GM19328 (cell line): ENCODE measurements at regions not wholly inside any gene's neighbourhood (a gene's known extent, or its start where the extent isn't known, plus 50 kb on each side); places are given as distances from the start of the nearest gene placed in this dataset.
"Not testable (repeated sequence)": the region's sequence is repeated elsewhere in the genome, so short reads cannot be mapped to it uniquely, and the experiment has no call there.

Source experiments
- ATAC-seq: cut with Tn5 transposase; IDR thresholded peaks from one replicate; pipeline ENCODE4 v1.9.1; 2021; ENCODE audit warnings: mild to moderate bottlenecking, moderate library complexity; ENCODE audit not compliant: unreplicated experiment

DNA sequence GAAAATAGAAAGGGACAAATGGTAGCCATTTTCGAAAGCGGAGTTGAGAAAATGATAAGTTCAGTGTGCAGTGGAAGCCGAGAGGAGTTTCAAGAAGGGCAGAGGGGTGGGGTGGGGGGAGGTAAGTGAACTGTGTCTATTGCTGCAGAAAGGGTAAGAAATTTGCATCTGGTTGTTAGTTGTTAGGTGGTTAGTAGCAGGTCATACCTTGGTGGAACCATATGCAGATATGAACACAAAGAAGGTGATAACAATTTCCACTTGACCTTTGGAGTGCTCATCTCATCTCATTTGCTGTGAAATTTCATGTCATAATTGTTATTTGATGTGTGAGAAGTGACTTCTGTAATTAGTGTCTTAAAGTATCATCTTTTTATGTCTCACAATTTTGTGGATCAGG is 288.2 kb downstream of the QKI start:
- ATAC-seq, result no peak

DNA sequence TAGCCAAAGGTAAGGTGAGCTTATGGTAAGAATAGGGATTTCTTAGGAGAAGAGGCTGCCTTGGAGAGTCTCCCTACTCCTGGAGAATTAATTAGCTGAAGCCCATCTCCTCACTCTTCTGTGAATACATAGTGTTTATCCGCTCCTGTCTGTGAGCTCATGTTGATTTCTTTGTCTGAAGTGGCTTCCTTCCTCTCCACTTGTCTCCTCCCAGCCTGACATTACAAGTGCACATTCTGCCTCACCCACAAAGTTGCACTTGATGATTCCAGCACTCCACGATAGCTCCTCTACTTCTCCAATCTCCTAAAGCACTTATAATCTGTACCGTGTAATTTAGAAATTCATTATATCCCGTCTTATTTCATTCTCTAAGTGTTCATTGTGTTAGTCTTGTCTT is 287.2 kb downstream of the QKI start:
- ATAC-seq, result no peak

DNA sequence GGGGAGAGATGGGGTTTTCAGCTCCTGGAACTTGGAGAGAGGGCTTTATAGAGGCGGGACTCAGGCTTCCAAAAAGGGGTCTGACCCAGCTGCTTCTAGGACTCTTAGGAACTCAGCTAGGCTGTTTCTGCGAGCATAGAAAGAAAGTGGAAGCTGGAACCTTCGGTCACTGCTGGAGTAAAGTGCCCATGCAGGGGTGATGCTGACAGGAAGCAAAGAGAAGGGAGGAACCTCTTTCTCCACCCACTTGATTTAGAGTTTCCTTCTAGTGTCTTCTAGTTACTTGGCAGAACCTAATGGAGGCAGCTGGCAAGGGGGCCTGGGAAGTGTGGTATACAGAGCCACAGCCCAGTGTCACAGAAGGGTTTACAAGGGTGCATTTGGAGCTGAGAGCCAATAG is 283.6 kb downstream of the QKI start:
- no peak for ATAC-seq

DNA sequence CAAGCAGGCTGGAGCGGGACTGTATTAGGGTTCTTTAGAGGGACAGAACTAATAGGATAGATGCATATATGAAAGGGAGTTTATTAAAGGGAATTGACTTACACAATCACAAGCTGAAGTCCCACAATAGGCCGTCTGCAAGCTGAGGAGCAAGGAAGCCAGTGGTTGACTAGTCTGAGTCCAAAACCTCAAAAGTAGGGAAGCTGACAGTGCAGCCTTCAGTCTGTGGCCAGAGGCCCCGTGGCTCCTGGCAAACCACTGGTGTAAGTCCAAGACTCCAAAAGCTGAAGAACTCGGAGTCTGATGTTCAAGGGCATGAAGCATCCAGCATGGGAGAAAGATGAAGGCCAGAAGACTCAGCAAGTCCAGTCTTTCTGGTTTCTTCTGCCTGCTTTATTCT is 281.8 kb downstream of the QKI start:
- not testable (repeated sequence) for ATAC-seq

DNA sequence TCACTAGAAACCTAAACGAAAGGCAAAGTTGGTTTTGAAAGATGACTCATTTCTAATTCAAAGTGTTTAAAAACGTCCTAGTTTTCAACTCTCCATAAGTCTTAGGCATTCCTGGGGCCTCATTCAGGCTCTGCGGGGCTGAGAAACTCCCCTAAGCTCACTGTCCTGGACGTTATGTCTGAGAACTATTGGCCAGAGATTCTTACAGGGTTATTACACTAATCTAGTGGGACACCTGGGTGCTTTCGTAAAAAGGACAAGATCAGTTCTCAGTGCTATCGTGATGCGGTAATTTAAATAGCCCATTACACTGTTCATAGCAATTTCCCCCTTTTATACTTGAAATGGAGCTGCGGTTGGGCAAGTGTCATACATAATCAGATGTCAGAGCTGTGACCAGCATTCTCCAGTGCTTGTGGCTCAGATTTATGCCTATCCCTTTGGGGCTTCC is 280.9 kb downstream of the QKI start:
- no peak for ATAC-seq

DNA sequence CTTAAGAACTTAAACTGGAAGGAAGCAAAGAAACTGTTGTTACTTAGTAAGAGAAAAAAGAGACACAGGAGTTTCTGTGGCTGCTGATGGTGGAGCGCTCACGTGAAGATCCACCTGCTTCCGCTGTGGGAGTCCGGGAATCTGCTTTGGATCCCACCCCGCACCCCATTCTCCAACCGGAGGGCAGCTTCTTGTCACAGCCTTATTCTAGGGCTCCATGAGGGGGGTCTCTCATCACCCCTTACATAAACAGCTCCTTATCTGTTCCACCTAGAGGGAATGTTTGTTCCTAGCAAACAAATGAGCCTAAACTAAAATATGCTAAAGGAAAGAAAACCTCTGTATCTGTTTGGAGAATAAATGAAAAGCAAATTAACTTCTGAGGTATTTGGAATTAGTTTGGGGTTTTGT is 280.5 kb downstream of the QKI start:
- ATAC-seq, result no peak

DNA sequence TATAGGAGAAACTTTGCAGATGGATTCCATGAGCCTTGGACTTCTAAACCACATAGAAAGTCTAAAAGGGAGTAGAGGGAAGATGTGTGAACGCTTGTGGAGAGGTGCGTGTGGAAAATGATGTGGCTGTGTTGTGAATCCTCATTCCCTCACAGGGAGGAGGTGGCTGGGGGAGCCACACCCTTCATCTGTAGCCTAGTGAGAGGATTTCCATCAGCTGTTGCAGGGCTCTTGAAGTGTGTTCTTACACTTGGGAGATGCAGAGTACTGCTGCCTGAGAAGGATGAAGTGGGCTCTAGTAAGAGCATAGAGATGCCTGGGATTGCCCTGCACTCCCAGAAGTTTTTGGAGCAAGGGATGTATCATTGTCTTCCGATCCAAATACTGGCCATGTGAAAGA is 279.6 kb downstream of the QKI start:
- ATAC-seq, result no peak

DNA sequence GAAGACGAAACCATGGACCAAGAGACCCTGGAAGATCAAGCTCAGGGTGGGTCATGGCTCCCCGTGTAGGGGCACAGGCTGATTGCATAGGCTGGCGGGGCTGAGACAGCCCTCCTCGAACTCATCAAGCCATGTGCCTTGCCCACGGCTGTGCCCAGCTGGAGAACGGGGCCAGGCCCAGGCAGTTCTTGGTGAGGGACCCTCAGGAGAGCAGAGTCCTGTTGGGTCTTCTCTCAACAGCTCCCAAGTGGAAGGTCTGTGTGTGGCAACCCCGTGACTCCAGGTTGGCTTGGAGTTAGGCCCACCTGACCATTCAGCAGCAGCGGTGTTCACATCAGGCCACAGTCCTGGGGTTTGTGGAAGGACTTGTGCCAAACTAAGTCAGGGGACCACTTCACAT is 276.5 kb downstream of the QKI start:
- ATAC-seq, result no peak

DNA sequence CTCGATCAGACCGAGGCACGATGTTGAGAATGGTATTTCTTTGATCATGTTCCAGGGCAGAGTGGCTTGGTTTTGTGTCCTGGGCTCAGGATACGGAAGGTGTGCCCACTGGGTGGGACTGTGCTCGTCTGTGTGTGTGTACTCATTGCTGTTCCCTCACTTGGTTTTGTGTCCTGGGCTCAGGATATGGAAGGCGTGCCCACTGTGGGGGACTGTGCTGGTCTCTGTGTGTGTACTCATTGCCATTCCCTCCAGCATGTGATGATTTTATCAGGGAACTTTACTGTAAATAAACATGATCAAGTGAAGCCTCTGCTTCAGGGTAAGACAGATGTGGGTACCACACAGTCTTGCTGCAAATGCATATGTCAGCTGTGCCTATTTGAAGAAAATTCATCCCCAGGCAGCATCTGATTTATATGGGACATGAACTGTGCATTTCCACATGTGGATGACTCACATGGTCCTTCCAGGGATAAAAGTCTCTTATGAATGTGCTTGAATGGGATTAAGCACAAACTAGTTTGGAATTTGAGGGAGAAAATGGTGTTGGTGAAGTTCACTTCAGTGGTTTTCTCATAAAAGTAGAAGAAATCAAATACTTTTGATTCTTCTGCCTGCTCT is 274.3 kb downstream of the QKI start:
- no peak for ATAC-seq

DNA sequence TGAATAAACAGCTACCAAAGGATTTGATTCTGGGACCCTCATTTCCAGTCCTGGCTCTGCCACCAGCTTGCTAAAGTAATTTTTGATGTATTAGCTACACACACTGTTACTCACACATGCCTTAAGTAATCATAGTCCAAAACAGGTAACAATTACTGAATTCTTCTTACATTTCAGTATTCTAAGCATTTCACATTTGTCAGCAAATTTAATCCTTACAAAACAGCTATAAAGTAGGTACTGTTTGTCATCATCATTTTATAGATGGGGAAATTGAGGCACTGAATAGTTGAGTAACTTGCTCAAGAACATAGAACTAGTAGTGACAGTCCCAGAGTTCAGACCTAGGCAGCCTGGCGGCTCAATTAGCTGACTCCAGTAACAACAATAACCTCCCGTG is 272.6 kb downstream of the QKI start:
- no peak for ATAC-seq

DNA sequence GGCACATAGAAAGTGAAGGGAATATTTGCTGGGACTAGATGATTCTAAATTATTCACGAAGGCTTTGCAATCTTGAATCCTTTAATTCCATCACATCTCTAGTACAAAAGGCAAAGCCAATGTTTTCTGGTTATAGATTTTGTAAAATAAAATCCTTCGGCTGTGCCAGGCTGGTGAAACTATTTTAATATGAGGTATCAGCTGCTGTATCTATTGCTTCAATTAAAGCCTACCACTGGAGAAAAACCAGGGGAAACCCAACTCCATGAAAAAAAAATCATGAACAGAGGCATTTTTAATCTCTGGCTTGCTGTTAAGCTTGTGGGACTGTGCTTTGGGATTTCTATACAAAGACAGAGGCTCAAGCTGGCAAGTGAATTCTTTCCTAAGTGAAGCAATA is 271.8 kb downstream of the QKI start:
- no peak for ATAC-seq

DNA sequence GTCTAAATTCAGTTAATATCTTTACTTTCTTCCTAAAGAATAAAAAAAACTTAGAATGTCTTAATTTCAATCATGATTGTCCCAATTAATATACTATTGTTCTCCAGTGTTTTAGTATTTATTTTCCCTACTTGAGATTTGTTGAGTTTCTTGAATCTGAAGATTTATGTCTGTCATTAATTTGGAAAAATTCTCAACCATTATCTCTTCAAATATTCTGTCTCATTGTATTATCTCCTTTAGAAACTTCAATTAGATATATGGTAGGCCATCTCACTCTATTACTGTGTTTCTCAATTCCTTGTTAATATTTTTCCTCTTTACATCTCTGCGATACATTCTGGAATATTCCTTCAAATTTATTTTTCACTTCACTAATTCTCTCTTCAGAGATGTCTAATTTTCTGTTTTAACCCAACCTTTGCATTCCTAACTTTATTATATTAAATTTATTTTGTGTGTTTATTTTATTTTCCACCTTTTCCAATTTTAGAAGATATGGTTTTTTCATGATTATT is 268.6 kb downstream of the QKI start:
- ATAC-seq, result no peak

DNA sequence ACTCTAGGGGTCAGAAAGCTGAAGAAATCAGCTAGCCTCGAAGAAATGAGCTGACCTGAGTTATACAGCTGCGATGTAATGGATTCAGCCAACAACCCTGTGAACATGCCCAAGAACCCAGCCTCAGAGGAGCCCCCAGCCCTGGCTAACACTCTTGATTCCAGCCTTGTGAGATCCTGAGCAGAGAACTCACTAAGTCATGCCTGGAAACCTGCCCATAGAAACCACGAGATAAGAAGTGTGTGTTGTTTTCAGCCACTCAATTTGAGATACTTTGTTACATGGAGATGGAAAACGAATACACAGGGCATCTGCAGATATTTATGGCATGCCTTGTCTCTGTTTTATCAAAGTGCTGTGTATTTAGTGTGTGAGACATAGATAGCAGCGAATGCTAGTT is 265.2 kb downstream of the QKI start:
- no peak for ATAC-seq

DNA sequence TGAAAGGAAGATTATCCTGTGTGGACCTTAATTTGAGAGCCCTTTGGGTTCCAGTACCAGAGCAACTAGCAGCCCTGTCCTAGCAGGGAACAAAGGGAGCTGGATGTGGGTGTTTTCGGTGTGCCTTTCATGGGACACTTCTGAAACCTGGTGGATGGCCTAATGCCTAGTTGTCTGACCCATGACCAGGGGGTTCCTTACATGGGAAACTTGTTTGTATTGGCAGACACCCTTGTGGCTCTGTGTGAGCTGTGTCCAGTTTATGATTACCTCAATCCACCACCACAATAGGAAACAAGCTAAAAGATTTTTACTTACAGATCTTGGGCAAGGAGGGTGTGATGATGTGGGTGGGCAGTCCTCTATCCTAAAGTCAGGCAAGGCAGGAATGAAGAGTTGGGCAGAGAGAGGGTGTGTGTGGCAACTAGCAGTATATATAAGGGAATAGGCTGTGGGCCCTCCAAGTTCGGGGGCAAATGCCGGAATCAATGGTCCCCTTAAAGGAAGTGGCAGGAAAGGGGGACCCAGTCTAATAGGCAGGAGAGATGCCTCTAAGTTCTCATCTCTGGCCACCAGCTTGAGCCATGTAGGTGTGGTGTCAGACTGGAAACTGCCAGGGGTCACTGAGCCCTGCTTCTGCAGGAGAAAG is 264.6 kb downstream of the QKI start:
- no peak for ATAC-seq

DNA sequence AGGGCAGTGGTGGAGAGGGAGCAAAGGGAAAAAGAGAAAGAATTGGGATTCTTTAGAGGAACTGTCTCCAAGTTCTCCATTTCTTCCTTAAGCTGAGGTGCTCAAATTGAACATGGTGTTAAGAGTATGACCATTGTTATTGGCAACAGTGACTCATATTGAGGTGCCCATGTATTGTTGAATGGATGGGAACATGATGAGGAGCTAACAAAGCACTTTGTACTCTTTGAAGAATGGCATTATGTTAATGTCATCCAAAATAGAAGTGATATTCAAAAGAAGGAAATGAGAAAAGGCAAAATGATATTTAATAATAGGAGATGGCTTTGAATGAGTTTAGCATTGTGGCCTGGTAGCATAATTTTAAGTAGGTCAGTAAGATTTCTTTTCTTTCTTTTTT is 261.1 kb downstream of the QKI start:
- ATAC-seq, result no peak

DNA sequence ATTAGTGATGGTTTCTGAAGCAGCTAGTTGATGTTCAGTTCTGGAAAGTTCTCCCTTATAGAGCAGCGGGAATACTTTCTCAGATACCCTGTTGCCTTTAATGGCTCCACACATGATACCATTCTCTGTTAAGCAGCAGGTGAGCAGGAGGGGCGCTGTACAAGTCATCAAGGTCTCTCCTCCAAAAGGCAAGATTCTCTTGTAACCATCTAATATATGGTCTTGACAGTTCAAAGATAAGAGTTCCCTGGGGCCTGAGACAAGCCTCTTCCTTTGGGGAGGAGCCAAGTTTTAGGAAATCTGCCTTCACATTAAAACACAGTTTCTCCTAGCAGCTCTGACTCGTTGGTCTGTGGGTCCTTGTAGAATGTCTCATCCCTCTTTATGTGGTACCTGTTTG is 258.2 kb downstream of the QKI start:
- no peak for ATAC-seq

DNA sequence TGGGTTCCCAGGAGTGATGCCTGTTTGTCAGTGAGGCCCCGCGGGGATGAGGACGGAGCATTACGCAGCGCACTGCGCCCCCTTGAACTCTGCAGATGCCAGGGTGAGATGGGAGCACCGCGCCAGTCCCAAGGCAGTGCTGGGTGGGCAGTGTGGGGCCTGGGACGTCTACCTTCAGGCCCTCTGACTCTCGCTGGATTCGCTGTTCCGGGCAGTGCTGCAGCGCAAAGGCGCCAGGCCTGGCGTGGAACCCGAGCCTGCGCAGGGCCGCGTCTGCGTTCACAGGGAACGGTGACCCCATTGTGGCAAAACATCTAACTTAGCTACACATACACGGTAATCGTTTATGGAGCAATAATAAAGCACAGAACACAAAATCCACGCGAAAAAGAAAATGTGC is 257.3 kb downstream of the QKI start:
- no peak for ATAC-seq

DNA sequence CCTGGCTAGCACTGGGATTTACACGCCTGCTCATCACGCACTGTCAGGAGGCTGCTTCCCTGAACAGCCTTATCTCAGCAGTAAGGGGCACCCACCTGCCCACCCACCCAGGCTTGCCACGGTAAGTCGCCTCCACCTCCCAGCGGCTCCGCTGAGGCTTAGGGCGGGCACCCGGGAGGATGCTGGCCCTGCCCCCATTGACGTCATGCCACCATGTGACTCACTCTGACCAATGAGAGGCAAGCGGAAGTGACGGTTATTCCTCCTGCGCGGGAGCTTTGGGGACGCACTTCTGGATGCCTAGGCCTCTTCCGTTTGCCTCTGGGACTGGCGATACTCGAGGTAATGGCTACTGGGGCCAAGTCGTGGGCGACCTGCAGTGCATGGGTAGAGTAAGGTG is 256.8 kb downstream of the QKI start:
- no peak for ATAC-seq

DNA sequence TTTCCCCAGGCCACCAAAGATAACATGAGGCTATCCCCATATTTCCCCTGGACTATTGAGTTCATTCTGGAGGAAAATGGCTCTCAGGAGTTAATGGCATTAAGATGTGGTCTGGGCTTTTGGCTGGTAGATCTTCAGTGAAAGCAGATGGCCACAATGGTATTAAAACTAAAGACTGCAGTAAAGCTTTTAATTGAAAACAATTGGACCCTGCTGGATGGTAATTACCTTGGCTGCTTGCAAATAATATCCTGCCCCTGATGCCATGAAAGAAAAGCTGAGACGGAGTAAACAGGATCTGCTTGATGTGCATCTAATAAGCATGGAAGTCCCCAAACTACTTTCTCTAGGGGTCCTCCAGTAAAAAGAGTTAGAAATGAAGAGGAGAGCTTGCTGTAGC is 255.8 kb downstream of the QKI start:
- ATAC-seq, result no peak

DNA sequence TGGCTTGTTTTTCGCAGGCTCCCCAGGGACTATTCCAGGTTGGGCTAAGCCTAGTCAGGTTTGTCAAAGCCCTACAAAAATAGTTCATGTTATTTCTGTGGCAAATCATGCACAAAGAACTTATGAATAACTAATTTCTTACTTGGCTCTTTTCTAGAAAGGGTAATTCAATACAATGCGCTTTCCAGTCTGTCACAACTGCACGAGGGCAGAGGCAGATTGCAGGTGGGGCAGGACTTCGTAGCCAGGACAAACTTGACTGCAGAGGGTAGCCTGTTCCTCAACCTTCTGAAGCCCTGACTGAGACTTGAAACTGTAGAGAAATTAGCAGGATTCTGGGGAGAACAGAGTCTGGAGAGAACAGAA is 253.5 kb downstream of the QKI start:
- ATAC-seq, result peak; percentile 46

DNA sequence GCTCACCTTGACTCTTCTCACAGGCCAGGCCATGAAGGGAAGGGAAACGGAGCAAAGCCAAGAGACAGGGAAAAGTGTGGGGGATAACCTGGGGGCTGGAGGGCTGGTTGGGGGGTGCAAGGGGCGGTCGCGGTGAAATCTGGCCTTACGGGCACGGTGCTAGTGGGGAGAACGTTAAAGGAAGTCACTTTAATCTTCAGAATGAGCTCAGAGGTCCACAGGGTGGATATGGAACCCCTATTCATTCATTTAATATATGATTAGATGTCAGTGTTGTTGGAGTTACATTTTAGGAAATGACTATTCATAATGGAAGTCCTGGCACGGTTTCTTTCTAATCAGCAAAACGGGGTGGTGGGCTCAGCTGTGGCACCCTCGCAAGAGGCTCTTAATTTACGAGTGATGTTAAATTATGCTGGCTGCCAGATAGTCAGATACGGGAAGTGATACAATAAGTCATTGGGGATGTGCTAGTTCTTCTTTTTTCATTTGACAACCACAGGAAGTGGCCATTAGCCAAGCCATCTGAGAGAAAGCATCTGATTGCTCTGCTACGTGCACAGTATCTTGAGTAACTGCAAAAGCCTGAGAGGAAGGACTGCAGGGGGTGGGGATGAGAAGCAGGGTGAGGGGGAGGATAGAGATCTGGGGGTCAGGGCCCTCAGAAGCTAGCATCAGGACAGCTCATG is 253.0 kb downstream of the QKI start:
- ATAC-seq, result peak; percentile 97

DNA sequence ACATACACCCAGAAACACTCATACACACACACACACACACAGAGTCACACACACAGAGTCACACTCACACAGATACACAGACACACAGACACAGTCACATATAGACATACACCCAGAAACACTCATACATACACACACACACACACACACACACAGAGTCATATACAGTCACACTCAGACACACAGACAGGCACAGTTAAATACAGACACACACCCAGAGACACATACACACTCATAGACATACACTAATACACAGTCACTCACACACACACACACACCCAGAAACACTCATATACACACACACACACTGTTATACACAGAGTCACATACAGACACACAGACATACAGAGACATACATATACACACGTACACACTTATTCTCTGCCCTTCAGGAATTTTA is 250.9 kb downstream of the QKI start:
- ATAC-seq, result no peak
